GDM1 (cell line): ENCODE measurements at regions not wholly inside any gene's neighbourhood (a gene's known extent, or its start where the extent isn't known, plus 50 kb on each side); places are given as distances from the start of the nearest gene placed in this dataset.

Experiments used
- DNase-seq: peaks from one replicate; lab custom pipeline; 2025; lab: John Stamatoyannopoulos, UW

- DNase-seq, result no peak
Measured at GRCh38 chr3:10555263-10555662, 49.9 kb upstream of the ATP2B2 start.

GRCh38 chr3:10556312-10556711 is 50.9 kb upstream of the ATP2B2 start:
- DNase-seq, result no peak

- no peak for DNase-seq
Measured at GRCh38 chr3:10557250-10557649, 51.9 kb upstream of the ATP2B2 start.

- peak; percentile 37 for DNase-seq
Measured at GRCh38 chr3:10557781-10558373, 52.5 kb upstream of the ATP2B2 start.

- no peak for DNase-seq
Measured at GRCh38 chr3:10558736-10559135, 53.4 kb upstream of the ATP2B2 start.

- DNase-seq, result no peak
Measured at GRCh38 chr3:10560060-10560861, 54.9 kb upstream of the ATP2B2 start.

- DNase-seq, result no peak
Measured at GRCh38 chr3:10561162-10561945, 56.0 kb upstream of the ATP2B2 start.

GRCh38 chr3:10561946-10562560 is 56.7 kb upstream of the ATP2B2 start:
- no peak for DNase-seq

- no peak for DNase-seq
Measured at GRCh38 chr3:10563396-10563795, 58.0 kb upstream of the ATP2B2 start.

- DNase-seq, result no peak
Measured at GRCh38 chr3:10565814-10566213, 60.4 kb upstream of the ATP2B2 start.

GRCh38 chr3:10566451-10566850 is 61.1 kb upstream of the ATP2B2 start:
- DNase-seq, result no peak

GRCh38 chr3:10568549-10568948 is 63.2 kb upstream of the ATP2B2 start:
- DNase-seq, result no peak

GRCh38 chr3:10570196-10570946 is 65.0 kb upstream of the ATP2B2 start:
- no peak for DNase-seq

- no peak for DNase-seq
Measured at GRCh38 chr3:10574101-10574620, 68.8 kb upstream of the ATP2B2 start.

- no peak for DNase-seq
Measured at GRCh38 chr3:10575601-10576160, 70.3 kb upstream of the ATP2B2 start.

- DNase-seq, result no peak
Measured at GRCh38 chr3:10577486-10577885, 72.1 kb upstream of the ATP2B2 start.

- DNase-seq, result no peak
Measured at GRCh38 chr3:10580426-10580825, 75.0 kb upstream of the ATP2B2 start.

GRCh38 chr3:10581251-10581650 is 75.9 kb upstream of the ATP2B2 start:
- no peak for DNase-seq

GRCh38 chr3:10581716-10582115 is 76.3 kb upstream of the ATP2B2 start:
- DNase-seq, result no peak

GRCh38 chr3:10582733-10583132 is 77.3 kb upstream of the ATP2B2 start:
- no peak for DNase-seq
